ENCODE measurements at regions not wholly inside any gene's neighbourhood (a gene's known extent, or its start where the extent isn't known, plus 50 kb on each side); places are given as distances from the start of the nearest gene placed in this dataset.

DNA sequence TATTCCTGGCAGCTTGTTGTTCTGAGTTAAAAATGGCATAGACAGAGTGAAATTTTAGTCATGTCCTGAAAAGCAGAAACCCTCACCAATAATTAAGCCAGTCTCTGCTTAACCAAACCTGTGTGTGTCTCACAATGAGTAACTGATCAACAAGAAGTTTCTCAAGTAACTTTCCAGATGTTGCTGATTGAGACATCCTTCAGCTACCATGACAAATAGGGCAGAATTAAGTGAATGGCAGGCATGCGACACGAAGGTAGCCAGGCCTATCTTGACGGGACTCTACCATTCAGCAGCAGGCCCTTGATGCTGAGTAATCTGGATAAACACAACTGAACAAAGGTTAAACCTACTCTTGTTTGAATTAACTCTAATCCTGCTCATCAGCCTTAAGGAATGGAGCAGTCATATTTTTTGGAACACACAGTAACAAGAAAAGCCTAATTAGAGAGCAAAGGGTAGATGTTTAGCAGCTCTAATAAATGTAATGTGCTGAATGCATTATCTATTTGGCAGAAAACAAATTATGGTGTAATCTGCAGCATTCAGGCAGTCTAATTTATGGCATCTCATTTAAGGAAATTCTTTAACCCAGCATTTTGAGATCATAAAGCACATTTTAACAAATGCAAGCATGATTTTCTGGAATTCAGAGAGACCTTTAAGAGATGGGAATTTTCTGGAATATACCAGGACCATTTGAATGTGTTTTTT, 159.5 kb upstream of the EPHA4 start:
- Mint-ChIP-seq H3K27ac (no peak overlapping the region), H3K4me1 (no peaks in the 10 kb centered on the region), H3K4me3 (no peak overlapping the region), H3K27me3 (ENCODE audit: insufficient read depth, low read depth, poor library complexity) (peaks cover under 1% of the 10 kb centered on the region), H3K36me3 (ENCODE audit: low read depth) (no peaks in the 10 kb centered on the region), H3K9me3 (peaks cover 2% of the 10 kb centered on the region; the same call in 1 of the 3 replicates)
- no peaks in the 10 kb centered on the region for H4K20me1 ChIP-seq (replicated peaks; ENCODE audit: insufficient read depth)
- ATAC-seq (no peak), DNase-seq (ENCODE audit: low spot score) (no peak)
- no peak overlapping the region for H3K4me2 ChIP-seq
- TF ChIP-seq JUNB (IDR thresholded peaks at IDR 0.05; ENCODE audit: unreplicated experiment) (no peak), NANOG (IDR thresholded peaks at IDR 0.05; ENCODE audit: borderline replicate concordance) (no peak), STAT1 (IDR thresholded peaks at IDR 0.05; ENCODE audit: unreplicated experiment) (no peak), ZNF331 (CRISPR knock-in tag; IDR thresholded peaks at IDR 0.05; ENCODE audit: low read depth) (no peak), EZH2phosphoT487 (IDR thresholded peaks at IDR 0.05; ENCODE audit: unreplicated experiment) (no peak)
- TF ChIP-seq, protein P1, sequence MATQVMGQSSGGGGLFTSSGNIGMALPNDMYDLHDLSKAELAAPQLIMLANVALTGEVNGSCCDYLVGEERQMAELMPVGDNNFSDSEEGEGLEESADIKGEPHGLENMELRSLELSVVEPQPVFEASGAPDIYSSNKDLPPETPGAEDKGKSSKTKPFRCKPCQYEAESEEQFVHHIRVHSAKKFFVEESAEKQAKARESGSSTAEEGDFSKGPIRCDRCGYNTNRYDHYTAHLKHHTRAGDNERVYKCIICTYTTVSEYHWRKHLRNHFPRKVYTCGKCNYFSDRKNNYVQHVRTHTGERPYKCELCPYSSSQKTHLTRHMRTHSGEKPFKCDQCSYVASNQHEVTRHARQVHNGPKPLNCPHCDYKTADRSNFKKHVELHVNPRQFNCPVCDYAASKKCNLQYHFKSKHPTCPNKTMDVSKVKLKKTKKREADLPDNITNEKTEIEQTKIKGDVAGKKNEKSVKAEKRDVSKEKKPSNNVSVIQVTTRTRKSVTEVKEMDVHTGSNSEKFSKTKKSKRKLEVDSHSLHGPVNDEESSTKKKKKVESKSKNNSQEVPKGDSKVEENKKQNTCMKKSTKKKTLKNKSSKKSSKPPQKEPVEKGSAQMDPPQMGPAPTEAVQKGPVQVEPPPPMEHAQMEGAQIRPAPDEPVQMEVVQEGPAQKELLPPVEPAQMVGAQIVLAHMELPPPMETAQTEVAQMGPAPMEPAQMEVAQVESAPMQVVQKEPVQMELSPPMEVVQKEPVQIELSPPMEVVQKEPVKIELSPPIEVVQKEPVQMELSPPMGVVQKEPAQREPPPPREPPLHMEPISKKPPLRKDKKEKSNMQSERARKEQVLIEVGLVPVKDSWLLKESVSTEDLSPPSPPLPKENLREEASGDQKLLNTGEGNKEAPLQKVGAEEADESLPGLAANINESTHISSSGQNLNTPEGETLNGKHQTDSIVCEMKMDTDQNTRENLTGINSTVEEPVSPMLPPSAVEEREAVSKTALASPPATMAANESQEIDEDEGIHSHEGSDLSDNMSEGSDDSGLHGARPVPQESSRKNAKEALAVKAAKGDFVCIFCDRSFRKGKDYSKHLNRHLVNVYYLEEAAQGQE (IDR thresholded peaks at IDR 0.05; ENCODE audit: unreplicated experiment), result no peak
- TF ChIP-seq, protein P2, sequence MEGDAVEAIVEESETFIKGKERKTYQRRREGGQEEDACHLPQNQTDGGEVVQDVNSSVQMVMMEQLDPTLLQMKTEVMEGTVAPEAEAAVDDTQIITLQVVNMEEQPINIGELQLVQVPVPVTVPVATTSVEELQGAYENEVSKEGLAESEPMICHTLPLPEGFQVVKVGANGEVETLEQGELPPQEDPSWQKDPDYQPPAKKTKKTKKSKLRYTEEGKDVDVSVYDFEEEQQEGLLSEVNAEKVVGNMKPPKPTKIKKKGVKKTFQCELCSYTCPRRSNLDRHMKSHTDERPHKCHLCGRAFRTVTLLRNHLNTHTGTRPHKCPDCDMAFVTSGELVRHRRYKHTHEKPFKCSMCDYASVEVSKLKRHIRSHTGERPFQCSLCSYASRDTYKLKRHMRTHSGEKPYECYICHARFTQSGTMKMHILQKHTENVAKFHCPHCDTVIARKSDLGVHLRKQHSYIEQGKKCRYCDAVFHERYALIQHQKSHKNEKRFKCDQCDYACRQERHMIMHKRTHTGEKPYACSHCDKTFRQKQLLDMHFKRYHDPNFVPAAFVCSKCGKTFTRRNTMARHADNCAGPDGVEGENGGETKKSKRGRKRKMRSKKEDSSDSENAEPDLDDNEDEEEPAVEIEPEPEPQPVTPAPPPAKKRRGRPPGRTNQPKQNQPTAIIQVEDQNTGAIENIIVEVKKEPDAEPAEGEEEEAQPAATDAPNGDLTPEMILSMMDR (conservative IDR thresholded peaks at IDR 0.05; ENCODE audit: low read depth in 2 of 2), result no peak
- TF ChIP-seq, protein P3, sequence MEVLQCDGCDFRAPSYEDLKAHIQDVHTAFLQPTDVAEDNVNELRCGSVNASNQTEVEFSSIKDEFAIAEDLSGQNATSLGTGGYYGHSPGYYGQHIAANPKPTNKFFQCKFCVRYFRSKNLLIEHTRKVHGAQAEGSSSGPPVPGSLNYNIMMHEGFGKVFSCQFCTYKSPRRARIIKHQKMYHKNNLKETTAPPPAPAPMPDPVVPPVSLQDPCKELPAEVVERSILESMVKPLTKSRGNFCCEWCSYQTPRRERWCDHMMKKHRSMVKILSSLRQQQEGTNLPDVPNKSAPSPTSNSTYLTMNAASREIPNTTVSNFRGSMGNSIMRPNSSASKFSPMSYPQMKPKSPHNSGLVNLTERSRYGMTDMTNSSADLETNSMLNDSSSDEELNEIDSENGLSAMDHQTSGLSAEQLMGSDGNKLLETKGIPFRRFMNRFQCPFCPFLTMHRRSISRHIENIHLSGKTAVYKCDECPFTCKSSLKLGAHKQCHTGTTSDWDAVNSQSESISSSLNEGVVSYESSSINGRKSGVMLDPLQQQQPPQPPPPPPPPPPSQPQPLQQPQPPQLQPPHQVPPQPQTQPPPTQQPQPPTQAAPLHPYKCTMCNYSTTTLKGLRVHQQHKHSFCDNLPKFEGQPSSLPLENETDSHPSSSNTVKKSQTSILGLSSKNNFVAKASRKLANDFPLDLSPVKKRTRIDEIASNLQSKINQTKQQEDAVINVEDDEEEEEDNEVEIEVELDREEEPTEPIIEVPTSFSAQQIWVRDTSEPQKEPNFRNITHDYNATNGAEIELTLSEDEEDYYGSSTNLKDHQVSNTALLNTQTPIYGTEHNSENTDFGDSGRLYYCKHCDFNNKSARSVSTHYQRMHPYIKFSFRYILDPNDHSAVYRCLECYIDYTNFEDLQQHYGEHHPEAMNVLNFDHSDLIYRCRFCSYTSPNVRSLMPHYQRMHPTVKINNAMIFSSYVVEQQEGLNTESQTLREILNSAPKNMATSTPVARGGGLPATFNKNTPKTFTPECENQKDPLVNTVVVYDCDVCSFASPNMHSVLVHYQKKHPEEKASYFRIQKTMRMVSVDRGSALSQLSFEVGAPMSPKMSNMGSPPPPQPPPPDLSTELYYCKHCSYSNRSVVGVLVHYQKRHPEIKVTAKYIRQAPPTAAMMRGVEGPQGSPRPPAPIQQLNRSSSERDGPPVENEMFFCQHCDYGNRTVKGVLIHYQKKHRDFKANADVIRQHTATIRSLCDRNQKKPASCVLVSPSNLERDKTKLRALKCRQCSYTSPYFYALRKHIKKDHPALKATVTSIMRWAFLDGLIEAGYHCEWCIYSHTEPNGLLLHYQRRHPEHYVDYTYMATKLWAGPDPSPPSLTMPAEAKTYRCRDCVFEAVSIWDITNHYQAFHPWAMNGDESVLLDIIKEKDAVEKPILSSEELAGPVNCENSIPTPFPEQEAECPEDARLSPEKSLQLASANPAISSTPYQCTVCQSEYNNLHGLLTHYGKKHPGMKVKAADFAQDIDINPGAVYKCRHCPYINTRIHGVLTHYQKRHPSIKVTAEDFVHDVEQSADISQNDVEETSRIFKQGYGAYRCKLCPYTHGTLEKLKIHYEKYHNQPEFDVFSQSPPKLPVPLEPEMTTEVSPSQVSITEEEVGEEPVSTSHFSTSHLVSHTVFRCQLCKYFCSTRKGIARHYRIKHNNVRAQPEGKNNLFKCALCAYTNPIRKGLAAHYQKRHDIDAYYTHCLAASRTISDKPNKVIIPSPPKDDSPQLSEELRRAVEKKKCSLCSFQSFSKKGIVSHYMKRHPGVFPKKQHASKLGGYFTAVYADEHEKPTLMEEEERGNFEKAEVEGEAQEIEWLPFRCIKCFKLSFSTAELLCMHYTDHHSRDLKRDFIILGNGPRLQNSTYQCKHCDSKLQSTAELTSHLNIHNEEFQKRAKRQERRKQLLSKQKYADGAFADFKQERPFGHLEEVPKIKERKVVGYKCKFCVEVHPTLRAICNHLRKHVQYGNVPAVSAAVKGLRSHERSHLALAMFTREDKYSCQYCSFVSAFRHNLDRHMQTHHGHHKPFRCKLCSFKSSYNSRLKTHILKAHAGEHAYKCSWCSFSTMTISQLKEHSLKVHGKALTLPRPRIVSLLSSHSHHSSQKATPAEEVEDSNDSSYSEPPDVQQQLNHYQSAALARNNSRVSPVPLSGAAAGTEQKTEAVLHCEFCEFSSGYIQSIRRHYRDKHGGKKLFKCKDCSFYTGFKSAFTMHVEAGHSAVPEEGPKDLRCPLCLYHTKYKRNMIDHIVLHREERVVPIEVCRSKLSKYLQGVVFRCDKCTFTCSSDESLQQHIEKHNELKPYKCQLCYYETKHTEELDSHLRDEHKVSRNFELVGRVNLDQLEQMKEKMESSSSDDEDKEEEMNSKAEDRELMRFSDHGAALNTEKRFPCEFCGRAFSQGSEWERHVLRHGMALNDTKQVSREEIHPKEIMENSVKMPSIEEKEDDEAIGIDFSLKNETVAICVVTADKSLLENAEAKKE (CRISPR knock-in tag; IDR thresholded peaks at IDR 0.05), result no peak
- no peak overlapping the region for H2AFZ ChIP-seq
- H3K36me3 ChIP-seq (ENCODE audit: insufficient read depth), result no peaks in the 10 kb centered on the region
- no peaks in the 10 kb centered on the region for H3K27me3 ChIP-seq (ENCODE audit: insufficient read depth)
- no peak overlapping the region for H3K4me3 ChIP-seq
- H3K79me2 ChIP-seq (replicated peaks; ENCODE audit: insufficient read depth), result no peaks in the 10 kb centered on the region
- H3F3A ChIP-seq (replicated peaks; ENCODE audit: low read depth), result no peaks in the 10 kb centered on the region
- H3K27ac ChIP-seq (ENCODE audit: low read depth), result no peak overlapping the region
- no peaks in the 10 kb centered on the region; the same call in 1 of the 2 replicates for H3K9me2 ChIP-seq (ENCODE audit: insufficient read depth)
- no peaks in the 10 kb centered on the region for H3K4me1 ChIP-seq (ENCODE audit: insufficient read depth)
